Esophagus squamous epithelium (tissue), 5 donors: ENCODE measurements at regions not wholly inside any gene's neighbourhood (a gene's known extent, or its start where the extent isn't known, plus 50 kb on each side); places are given as distances from the start of the nearest gene placed in this dataset.

Source experiments
- DNase-seq: peaks from one replicate; lab custom pipeline; 2025; lab: John Stamatoyannopoulos, UW
- H3K27ac ChIP-seq, 4 donors: fragments of 200-600 bp; sonication (generic); one replicate each; pipeline ENCODE4 v1.5.1; 2016 to 2019; ENCODE audit warnings: mild to moderate bottlenecking in 1 of 4
- H3K27me3 ChIP-seq, 4 donors: fragments of 200-600 bp; sonication (generic); 1 replicate in 3 of 4; 2 replicates in 1 of 4; pipeline versions ENCODE4 v1.5.1 to v1.6.0; 2017 to 2021; ENCODE audit warnings: antibody characterized with exemption in 1 of 4
- H3K36me3 ChIP-seq, 3 donors: fragments of 200-600 bp; sonication (generic); one replicate each; pipeline ENCODE4 v1.5.1; 2016 to 2019
- H3K4me1 ChIP-seq, 3 donors: fragments of 200-600 bp; sonication (generic); one replicate each; pipeline ENCODE4 v1.5.1; 2017 to 2019
- H3K4me3 ChIP-seq, 4 donors: fragments of 200-600 bp; sonication (generic); 1 replicate in 3 of 4; 2 replicates in 1 of 4; pipeline ENCODE4 v1.5.1; 2016 to 2019; ENCODE audit warnings: mild to moderate bottlenecking in 2 of 4, moderate library complexity in 1 of 4
- H3K9me3 ChIP-seq, 3 donors: fragments of 200-600 bp; sonication (generic); one replicate each; pipeline ENCODE4 v1.5.1; 2016 to 2019
- CTCF ChIP-seq, 6 experiments: fragments of 450-650 bp in 4 of 6; fragments of 200-600 bp in 2 of 6; sonication (generic) in 2 of 6; IDR thresholded peaks; one replicate each; pipeline ENCODE4 v1.5.1; 2016 to 2019; ENCODE audit warnings: antibody characterized with exemption in 6 of 6, mild to moderate bottlenecking in 4 of 6, moderate library complexity in 4 of 6
- POLR2A ChIP-seq, 4 donors: fragments of 450-650 bp; IDR thresholded peaks; one replicate each; pipeline ENCODE4 v1.6.1; 2017; ENCODE audit warnings: antibody characterized with exemption in 4 of 4, mild to moderate bottlenecking in 4 of 4, moderate library complexity in 3 of 4
- WGBS, 2 donors: methylation state at CpG; one replicate each; pipeline ENCODE4 v1.1.5; 2018; 5-methylcytosine and 5-hydroxymethylcytosine counted together
- intact Hi-C: fragments of 100-400 bp; cut with DNase I; formaldehyde crosslinking; loops from one replicate; pipeline ENCODE4 v1.15.0; 2022
- donor health status: DM: yes; HTN: yes; CAD: no.

- H3K9me3 ChIP-seq = peaks cover 0 to 5% (median 0%) of the 10 kb centered on the region in 3 donors
- H3K27ac ChIP-seq = no peak overlapping the region
- WGBS, 2 donors = 58 to 85% methylated on average over 5 to 8 of the region's 15 CpGs
- no peaks in the 10 kb centered on the region for H3K4me1 ChIP-seq
- TF ChIP-seq POLR2A (IDR thresholded peaks at IDR 0.05) (no peak), CTCF (IDR thresholded peaks at IDR 0.05) (no peak)
- H3K36me3 ChIP-seq = no peaks in the 10 kb centered on the region
- no peak overlapping the region for H3K4me3 ChIP-seq
- intact Hi-C loops = no loop called here
- no peaks in the 10 kb centered on the region for H3K27me3 ChIP-seq
- DNase-seq = no peak
Observed at GRCh38 chr2:236317938-236318396, 53.8 kb upstream of the ASB18 start.

- DNase-seq = no peak
- H3K27ac ChIP-seq = no peak overlapping the region
- H3K27me3 ChIP-seq = no peaks in the 10 kb centered on the region
- intact Hi-C loops = no loop called here
- H3K4me3 ChIP-seq = no peak overlapping the region
- H3K4me1 ChIP-seq = no peaks in the 10 kb centered on the region
- H3K36me3 ChIP-seq = no peaks in the 10 kb centered on the region
- H3K9me3 ChIP-seq = peaks cover 0 to 2% (median 0%) of the 10 kb centered on the region in 3 donors
- 91 to 92% methylated on average over 4 to 5 of the region's 5 CpGs for WGBS, 2 donors
- no peak for TF ChIP-seq POLR2A (IDR thresholded peaks at IDR 0.05)
- TF ChIP-seq CTCF (IDR thresholded peaks at IDR 0.05) = no peak
Observed at GRCh38 chr2:236318401-236318800, 54.2 kb upstream of the ASB18 start.

DNA sequence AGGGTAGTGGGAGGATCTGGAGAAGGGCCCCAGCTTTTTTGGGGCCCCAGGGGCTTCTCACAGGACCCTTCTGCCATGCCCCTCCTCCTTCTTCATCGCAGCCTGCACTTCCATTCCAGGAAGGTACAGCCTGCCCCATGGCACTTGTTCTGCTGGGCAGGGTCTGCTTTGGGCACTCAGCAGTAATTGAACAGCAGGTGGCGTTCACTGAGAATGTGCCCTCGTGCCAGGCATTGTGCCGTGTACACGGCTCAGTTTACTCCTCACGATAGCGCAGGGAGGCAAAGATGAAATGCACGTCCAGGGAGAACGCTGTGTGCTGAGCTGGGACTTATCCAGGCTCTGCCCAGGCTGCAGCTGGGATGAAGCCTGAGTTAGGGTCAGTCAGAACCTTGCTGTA is 54.8 kb upstream of the ASB18 start:
- Histone ChIP-seq H3K4me1 (no peaks in the 10 kb centered on the region), H3K27ac (no peak overlapping the region), H3K27me3 (no peaks in the 10 kb centered on the region), H3K4me3 (no peak overlapping the region), H3K9me3 (no peaks in the 10 kb centered on the region), H3K36me3 (no peaks in the 10 kb centered on the region)
- intact Hi-C loops = no loop called here
- WGBS, 2 donors = 68 to 77% methylated on average over 3 to 6 of the region's 9 CpGs
- TF ChIP-seq CTCF (IDR thresholded peaks at IDR 0.05) (no peak), POLR2A (IDR thresholded peaks at IDR 0.05) (no peak)
- DNase-seq = no peak

DNA sequence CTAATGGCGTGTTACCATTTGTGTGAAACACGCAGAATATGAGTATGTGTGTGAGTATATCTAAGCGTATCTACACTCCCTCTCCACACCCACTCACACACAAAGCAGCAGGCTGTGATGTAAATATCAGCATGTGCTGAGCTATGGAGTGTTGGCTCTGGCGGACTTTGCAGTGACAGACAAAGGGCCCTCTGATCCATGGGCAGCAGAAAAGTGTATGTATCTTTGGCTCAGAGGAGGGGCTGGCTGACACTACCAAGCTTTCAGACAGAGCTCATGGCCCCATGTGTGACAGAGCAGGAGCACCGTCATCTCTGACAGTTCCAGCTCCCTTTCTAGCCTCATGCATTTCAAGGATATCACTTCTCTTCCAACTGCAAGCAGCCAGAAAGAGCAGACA is 57.2 kb upstream of the ASB18 start:
- Histone ChIP-seq H3K27me3 (no peaks in the 10 kb centered on the region), H3K4me3 (no peak overlapping the region), H3K36me3 (no peaks in the 10 kb centered on the region), H3K9me3 (no peaks in the 10 kb centered on the region), H3K27ac (no peak overlapping the region), H3K4me1 (no peaks in the 10 kb centered on the region)
- DNase-seq = no peak
- intact Hi-C loops = no loop called here
- TF ChIP-seq CTCF (IDR thresholded peaks at IDR 0.05) (no peak), POLR2A (IDR thresholded peaks at IDR 0.05) (no peak)
- 85 to 87% methylated on average over 5 of the region's 5 CpGs for WGBS, 2 donors

- DNase-seq = no peak
Observed at GRCh38 chr2:236333417-236334121, 69.4 kb upstream of the ASB18 start.

More at GRCh38 chr2:236333417-236334121, 69.4 kb upstream of the ASB18 start:
- H3K27ac ChIP-seq = peak overlapping the region in 3 of 4 donors; percentile 80 to 86 (median 80)
- TF ChIP-seq POLR2A (IDR thresholded peaks at IDR 0.05) (no peak), CTCF (IDR thresholded peaks at IDR 0.05) (no peak)
- no peaks in the 10 kb centered on the region for H3K9me3 ChIP-seq
- 81 to 89% methylated on average over 11 to 12 of the region's 14 CpGs for WGBS, 2 donors
- H3K36me3 ChIP-seq = no peaks in the 10 kb centered on the region
- no peak overlapping the region for H3K4me3 ChIP-seq
- H3K4me1 ChIP-seq = peaks cover 0 to 13% (median 0%) of the 10 kb centered on the region in 3 donors
- intact Hi-C loops = no loop called here
- H3K27me3 ChIP-seq = no peaks in the 10 kb centered on the region
